ENCODE measurements at regions not wholly inside any gene's neighbourhood (a gene's known extent, or its start where the extent isn't known, plus 50 kb on each side); places are given as distances from the start of the nearest gene placed in this dataset.

- no peak for DNase-seq (ENCODE audit: low read depth in 2 of 3, low spot score in 2 of 3)
Observed at GRCh38 chr1:88433556-88433955, 250.5 kb upstream of the PKN2 start.

GRCh38 chr1:88434836-88435235, 249.2 kb upstream of the PKN2 start:
- DNase-seq (ENCODE audit: low read depth in 2 of 3, low spot score in 2 of 3), result no peak

- DNase-seq (ENCODE audit: low read depth in 2 of 3, low spot score in 2 of 3), result no peak
Observed at GRCh38 chr1:88441022-88441421, 243.1 kb upstream of the PKN2 start.

- DNase-seq (ENCODE audit: low read depth in 2 of 3, low spot score in 2 of 3), result no peak
Observed at GRCh38 chr1:88451856-88452255, 232.2 kb upstream of the PKN2 start.

GRCh38 chr1:88453295-88453694, 230.8 kb upstream of the PKN2 start:
- DNase-seq (ENCODE audit: low read depth in 2 of 3, low spot score in 2 of 3), result no peak

GRCh38 chr1:88454781-88455180, 229.3 kb upstream of the PKN2 start:
- no peak for DNase-seq (ENCODE audit: low read depth in 2 of 3, low spot score in 2 of 3)

- DNase-seq (ENCODE audit: low read depth in 2 of 3, low spot score in 2 of 3), result no peak
Observed at GRCh38 chr1:88455621-88456256, 228.3 kb upstream of the PKN2 start.

GRCh38 chr1:88457197-88457596, 226.9 kb upstream of the PKN2 start:
- DNase-seq (ENCODE audit: low read depth in 2 of 3, low spot score in 2 of 3), result no peak

GRCh38 chr1:88461007-88461406, 223.1 kb upstream of the PKN2 start:
- DNase-seq (ENCODE audit: low read depth in 2 of 3, low spot score in 2 of 3), result no peak

GRCh38 chr1:88462096-88462487, 222.0 kb upstream of the PKN2 start:
- no peak for DNase-seq (ENCODE audit: low read depth in 2 of 3, low spot score in 2 of 3)

GRCh38 chr1:88462488-88463261, 221.4 kb upstream of the PKN2 start:
- DNase-seq (ENCODE audit: low read depth in 2 of 3, low spot score in 2 of 3), result no peak

- DNase-seq (ENCODE audit: low read depth in 2 of 3, low spot score in 2 of 3), result no peak
Observed at GRCh38 chr1:88463401-88463985, 220.6 kb upstream of the PKN2 start.

GRCh38 chr1:88466011-88466410, 218.1 kb upstream of the PKN2 start:
- no peak for DNase-seq (ENCODE audit: low read depth in 2 of 3, low spot score in 2 of 3)

- no peak for DNase-seq (ENCODE audit: low read depth in 2 of 3, low spot score in 2 of 3)
Observed at GRCh38 chr1:88466899-88467580, 217.0 kb upstream of the PKN2 start.

- DNase-seq (ENCODE audit: low read depth in 2 of 3, low spot score in 2 of 3), result no peak
Observed at GRCh38 chr1:88472298-88472697, 211.8 kb upstream of the PKN2 start.

GRCh38 chr1:88472714-88473113, 211.4 kb upstream of the PKN2 start:
- DNase-seq (ENCODE audit: low read depth in 2 of 3, low spot score in 2 of 3), result no peak

- DNase-seq (ENCODE audit: low read depth in 2 of 3, low spot score in 2 of 3), result no peak
Observed at GRCh38 chr1:88474555-88475304, 209.3 kb upstream of the PKN2 start.

GRCh38 chr1:88484881-88485280, 199.2 kb upstream of the PKN2 start:
- DNase-seq (ENCODE audit: low read depth in 2 of 3, low spot score in 2 of 3), result no peak

GRCh38 chr1:88488237-88488636, 195.8 kb upstream of the PKN2 start:
- no peak for DNase-seq (ENCODE audit: low read depth in 2 of 3, low spot score in 2 of 3)

GRCh38 chr1:88490676-88491075, 193.4 kb upstream of the PKN2 start:
- no peak for DNase-seq (ENCODE audit: low read depth in 2 of 3, low spot score in 2 of 3)

- no peak for DNase-seq (ENCODE audit: low read depth in 2 of 3, low spot score in 2 of 3)
Observed at GRCh38 chr1:88499671-88500070, 184.4 kb upstream of the PKN2 start.
